ENCODE measurements at regions not wholly inside any gene's neighbourhood (a gene's known extent, or its start where the extent isn't known, plus 50 kb on each side); places are given as distances from the start of the nearest gene placed in this dataset.

- Mint-ChIP-seq H3K27me3 (ENCODE audit: low read depth) (peaks cover 4% of the 10 kb centered on the region), H3K36me3 (ENCODE audit: low read depth) (no peaks in the 10 kb centered on the region), H3K4me3 (peak overlapping the region; percentile 10 to 72 (median 53)), H3K27ac (peak overlapping the region; percentile 30 to 85 (median 71)), H3K4me1 (peaks cover under 1% of the 10 kb centered on the region), H3K9me3 (no peaks in the 10 kb centered on the region)
- no peak for TF ChIP-seq CTCF (IDR thresholded peaks at IDR 0.05; ENCODE audit: unreplicated experiment in 3 of 3)
Observed at GRCh38 chr7:131654249-131654558, 97.8 kb upstream of the PODXL start.

- Mint-ChIP-seq H3K9me3 (no peaks in the 10 kb centered on the region), H3K36me3 (ENCODE audit: low read depth) (no peaks in the 10 kb centered on the region)
Observed at GRCh38 chr7:131653418-131654248, 97.2 kb upstream of the PODXL start.

GRCh38 chr7:131652934-131653333 is 96.5 kb upstream of the PODXL start:
- no peak for TF ChIP-seq CTCF (IDR thresholded peaks at IDR 0.05; ENCODE audit: unreplicated experiment in 3 of 3)
- no peaks in the 10 kb centered on the region for H3K9me3 Mint-ChIP-seq
- H3K36me3 Mint-ChIP-seq (ENCODE audit: low read depth) = no peaks in the 10 kb centered on the region
- peak overlapping the region in 1 of 3 experiments; percentile 85 for H3K27ac Mint-ChIP-seq
- H3K27me3 Mint-ChIP-seq (ENCODE audit: low read depth) = peaks cover 5% of the 10 kb centered on the region
- H3K4me1 Mint-ChIP-seq = peaks cover 7% of the 10 kb centered on the region
- peak overlapping the region in 1 of 3 experiments; percentile 53 for H3K4me3 Mint-ChIP-seq

More at GRCh38 chr7:131653418-131654248, 97.2 kb upstream of the PODXL start:
- peaks cover 4% of the 10 kb centered on the region for H3K27me3 Mint-ChIP-seq (ENCODE audit: low read depth)
- no peak for TF ChIP-seq CTCF (IDR thresholded peaks at IDR 0.05; ENCODE audit: unreplicated experiment in 3 of 3)
- peak overlapping the region; percentile 10 to 72 (median 53) for H3K4me3 Mint-ChIP-seq
- H3K4me1 Mint-ChIP-seq = peaks cover 6% of the 10 kb centered on the region
- peak overlapping the region; percentile 30 to 85 (median 71) for H3K27ac Mint-ChIP-seq

- Mint-ChIP-seq H3K4me3 (no peak overlapping the region), H3K4me1 (peaks cover 7% of the 10 kb centered on the region), H3K27ac (peak overlapping the region in 2 of 3 experiments; percentile 27 to 35), H3K9me3 (no peaks in the 10 kb centered on the region), H3K36me3 (ENCODE audit: low read depth) (no peaks in the 10 kb centered on the region), H3K27me3 (ENCODE audit: low read depth) (peaks cover 10% of the 10 kb centered on the region)
- no peak for TF ChIP-seq CTCF (IDR thresholded peaks at IDR 0.05; ENCODE audit: unreplicated experiment in 3 of 3)
Observed at GRCh38 chr7:131652194-131652593, 95.8 kb upstream of the PODXL start.

- no peaks in the 10 kb centered on the region for H3K36me3 Mint-ChIP-seq (ENCODE audit: low read depth)
- H3K9me3 Mint-ChIP-seq = no peaks in the 10 kb centered on the region
- H3K4me1 Mint-ChIP-seq = peaks cover 7% of the 10 kb centered on the region
- TF ChIP-seq CTCF (IDR thresholded peaks at IDR 0.05; ENCODE audit: unreplicated experiment in 3 of 3) = no peak
- peak overlapping the region; percentile 14 to 86 (median 81) for H3K27ac Mint-ChIP-seq
- no peak overlapping the region for H3K4me3 Mint-ChIP-seq
- H3K27me3 Mint-ChIP-seq (ENCODE audit: low read depth) = peaks cover 11% of the 10 kb centered on the region
Observed at GRCh38 chr7:131649879-131650278, 93.5 kb upstream of the PODXL start.

Measured in nephron (organoid).